ENCODE measurements at regions not wholly inside any gene's neighbourhood (a gene's known extent, or its start where the extent isn't known, plus 50 kb on each side); places are given as distances from the start of the nearest gene placed in this dataset.

- no peak for DNase-seq
Measured at GRCh38 chr5:73395256-73395655, 53.3 kb downstream of the FOXD1 start.

GRCh38 chr5:73394610-73395009 lies 54.0 kb downstream of the FOXD1 start:
- DNase-seq, result no peak

GRCh38 chr5:73393611-73394489 lies 54.7 kb downstream of the FOXD1 start:
- no peak for DNase-seq

- DNase-seq, result no peak
Measured at GRCh38 chr5:73392775-73393174, 55.8 kb downstream of the FOXD1 start.

- no peak for DNase-seq
Measured at GRCh38 chr5:73391441-73391881, 57.1 kb downstream of the FOXD1 start.

- DNase-seq, result no peak
Measured at GRCh38 chr5:73390972-73391371, 57.6 kb downstream of the FOXD1 start.

DNA sequence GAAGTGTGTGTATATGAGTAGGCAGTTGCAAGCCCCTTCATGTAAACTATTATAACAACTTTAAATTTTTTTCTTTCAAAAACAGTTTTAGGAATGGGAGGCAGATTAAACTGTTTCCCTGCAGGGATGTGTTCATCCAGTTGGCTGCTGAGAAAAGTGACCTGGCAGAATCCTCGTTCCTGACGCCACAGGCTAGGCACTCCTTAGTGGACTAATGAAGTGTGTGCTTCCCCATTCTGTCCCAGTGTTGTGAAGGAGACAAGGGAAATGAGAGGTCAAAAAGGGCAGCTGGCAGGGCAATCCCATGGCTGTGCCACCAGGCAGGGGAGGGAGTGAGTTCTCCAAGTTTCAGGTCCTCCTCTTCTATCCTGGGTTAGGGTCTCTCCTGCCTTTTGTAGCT lies 59.8 kb downstream of the FOXD1 start:
- DNase-seq, result peak; percentile 74

DNA sequence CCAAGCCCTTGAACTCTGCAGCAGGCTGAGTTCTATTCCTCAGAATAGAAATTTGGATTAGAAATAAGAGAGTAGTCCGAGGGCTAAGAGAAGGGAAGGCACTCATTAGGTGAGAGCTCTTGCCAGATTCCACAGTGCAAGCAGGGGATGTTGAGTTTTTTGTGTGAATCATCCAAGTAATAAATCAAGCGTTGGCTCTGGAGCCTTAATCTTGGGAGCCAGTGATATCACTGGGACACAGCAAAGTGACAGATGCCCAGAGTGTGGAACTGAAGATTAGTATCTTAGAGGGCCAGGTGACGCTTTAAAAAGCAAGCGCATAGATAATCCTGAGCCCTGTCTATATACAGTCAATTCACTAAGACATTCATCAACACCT lies 60.3 kb downstream of the FOXD1 start:
- DNase-seq, result peak; percentile 98

DNA sequence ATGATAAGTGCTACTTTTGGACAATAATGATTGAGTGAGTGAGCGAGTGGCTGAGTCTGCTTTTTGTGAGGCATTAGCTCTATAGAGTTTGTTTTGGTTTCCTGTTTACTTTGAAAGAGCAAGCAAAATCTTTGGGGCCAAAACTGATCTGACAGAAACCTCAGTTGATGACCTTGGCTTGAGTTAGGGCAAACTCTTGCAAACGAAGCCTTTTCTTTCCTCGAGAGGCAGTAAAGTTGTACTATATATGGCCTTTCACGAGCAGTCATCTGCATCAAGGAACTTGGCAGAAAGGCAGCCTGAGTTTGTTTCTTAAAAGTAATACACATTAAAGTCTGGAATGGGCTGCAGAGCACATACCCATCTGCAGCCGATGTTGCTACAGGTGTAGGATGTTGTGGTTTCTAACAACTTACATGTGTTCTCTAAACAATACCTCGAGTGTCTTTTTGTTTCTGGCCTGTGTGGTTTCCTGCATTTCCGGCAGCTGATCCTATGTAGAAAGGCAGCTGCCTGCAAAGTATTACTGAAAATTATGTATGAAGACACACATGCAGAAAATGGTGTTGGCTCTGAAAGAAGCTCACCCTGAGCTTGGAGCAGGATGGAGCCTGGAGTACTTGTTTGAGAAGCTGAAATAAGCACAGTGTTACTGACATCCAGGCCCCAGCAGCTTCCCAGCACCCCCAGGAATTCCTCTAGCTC lies 60.8 kb downstream of the FOXD1 start:
- no peak for DNase-seq

- DNase-seq, result no peak
Measured at GRCh38 chr5:73387149-73387591, 61.4 kb downstream of the FOXD1 start.

- no peak for DNase-seq
Measured at GRCh38 chr5:73384861-73385260, 63.7 kb downstream of the FOXD1 start.

GRCh38 chr5:73382401-73382740 lies 66.2 kb downstream of the FOXD1 start:
- DNase-seq, result no peak

DNA sequence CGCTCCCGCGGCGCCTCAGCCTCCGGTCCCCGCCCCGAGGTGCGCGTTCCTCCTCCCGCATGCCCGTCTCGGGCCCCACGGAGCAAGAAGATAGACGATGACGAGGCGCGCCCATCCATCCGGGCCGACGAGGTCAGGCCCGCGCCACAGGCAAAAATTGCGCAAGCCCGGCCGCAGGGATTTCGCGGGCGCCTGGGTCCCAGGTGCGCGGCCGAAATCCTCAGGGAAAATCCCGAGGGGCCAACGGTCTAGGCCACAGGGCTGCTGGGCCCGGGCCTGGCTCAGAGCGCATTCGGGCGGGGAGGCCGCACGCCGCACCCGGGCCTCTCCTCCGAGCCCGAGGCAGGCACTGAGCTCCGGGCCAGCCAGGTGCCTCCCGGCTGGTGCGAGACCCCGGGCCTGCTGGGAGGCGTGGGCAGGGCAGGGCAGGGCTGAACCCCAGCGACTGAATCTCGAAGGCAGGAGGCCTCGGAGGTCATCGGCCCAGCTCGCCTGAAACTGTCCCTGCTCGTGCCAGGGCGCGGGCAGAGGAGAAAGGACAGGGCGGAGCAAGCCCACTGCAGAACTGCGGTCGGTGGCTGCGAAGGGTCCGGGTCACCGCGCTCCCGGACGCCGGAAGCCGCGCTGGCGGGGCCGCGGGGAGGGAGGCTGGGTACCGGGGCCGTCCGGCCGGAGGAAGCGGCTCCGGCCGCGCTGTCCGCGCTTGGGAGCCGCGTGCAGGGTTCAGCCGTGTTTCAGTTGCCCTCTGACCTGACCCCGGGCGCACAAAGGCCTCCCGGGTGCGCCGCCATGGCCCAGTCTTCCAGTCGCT lies 66.8 kb downstream of the FOXD1 start:
- no peak for DNase-seq

DNA sequence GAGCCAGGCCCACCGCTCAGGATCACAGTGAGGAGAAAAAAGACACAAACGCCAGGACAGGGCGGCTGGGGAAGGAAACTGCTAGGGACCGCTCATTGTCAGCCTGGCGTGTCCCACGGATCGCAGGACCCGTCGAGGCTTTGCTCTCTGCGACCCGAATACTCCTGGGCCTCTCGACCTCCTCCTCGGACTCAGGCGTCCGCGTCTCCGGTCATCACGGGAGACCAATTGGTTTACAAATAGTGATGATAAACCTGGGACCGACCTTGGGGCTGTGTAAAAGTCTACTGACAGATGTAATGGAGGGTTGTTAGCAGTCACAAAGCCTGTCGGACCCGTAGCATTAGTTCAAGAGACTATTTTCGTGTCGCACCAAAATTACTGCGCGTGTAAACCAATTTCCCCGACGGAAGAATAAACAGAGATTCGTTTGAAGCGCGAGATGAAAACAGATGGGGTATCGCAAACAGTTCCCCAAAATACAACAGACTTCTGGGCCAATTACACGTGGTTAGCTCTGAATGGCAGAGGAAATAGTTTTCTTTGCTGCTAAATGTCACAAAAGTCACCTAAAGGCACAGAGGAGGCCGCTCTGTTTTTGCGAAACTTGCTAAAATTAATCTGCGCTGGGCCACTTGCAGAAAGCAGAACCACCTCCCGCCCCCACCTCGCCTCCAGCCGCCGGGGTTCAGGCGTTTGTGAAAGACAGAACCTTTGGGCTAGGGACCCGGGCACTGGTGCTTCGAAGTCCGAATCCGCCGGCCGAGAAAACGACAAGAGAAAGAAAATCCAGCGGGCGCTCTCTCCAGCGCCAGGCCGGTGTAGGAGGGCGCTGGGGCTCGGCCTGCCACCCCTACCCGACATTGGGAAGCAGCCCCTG lies 67.6 kb downstream of the FOXD1 start:
- DNase-seq, result no peak

DNA sequence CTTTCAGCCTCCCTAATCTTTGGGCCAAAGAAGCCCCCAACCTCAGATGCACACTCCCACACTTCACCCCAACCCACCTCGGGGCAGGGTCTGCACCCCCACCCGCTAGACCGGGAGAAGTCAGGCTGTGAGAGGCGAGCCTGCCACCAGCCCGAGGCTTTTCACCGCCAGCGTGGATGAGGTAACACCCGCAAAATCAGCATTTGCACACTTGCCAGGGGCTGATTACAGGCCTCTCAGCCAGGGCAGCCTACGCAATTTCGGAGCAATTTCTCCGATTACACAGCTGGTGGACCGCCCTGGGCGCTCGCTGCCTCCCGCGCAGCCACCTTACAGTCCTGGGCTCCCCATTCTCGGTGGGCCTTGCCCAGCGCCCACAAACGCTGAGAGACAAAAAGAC lies 68.5 kb downstream of the FOXD1 start:
- DNase-seq, result no peak

DNA sequence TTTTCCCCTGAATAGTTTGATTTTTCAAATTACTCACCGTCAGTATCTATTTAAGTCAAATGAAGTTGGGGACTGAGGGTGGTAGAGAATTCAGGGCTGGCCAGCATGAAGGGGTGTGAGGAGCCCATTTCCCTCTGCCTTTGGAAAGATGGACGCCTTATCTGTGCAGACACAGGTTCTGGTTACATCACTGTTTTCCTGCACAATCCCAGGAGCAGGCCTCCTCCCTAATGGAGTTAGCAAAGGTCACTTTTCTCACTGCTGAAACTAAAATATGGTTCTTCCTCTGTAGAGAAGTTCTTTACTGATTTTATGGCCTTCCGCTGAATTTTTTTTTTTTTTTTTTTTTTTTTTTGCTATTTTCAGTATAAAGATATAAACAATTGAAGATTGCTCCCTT lies 69.1 kb downstream of the FOXD1 start:
- no peak for DNase-seq

- DNase-seq, result no peak
Measured at GRCh38 chr5:73378765-73379164, 69.8 kb downstream of the FOXD1 start.

DNA sequence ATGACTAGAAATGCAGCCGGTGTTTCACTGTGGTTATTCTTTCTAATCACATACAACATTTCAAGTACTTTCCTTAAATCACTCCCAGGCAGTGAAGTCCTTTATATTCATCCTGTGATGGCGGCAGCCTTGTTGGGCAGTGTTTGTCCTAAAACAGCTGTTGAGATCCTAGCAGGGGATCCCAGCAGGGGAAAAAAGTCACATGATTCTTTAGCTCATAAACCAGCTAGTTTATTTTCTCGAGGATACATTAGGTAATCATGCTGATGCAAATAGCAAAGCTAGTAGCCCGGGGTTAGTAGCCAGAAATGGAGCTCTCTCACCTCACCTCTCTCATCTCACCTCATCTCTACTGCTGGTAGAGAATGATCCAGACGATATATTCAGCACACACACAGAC lies 70.5 kb downstream of the FOXD1 start:
- DNase-seq, result no peak

GRCh38 chr5:73376618-73377170 lies 71.9 kb downstream of the FOXD1 start:
- DNase-seq, result no peak

GRCh38 chr5:73375949-73376348 lies 72.6 kb downstream of the FOXD1 start:
- no peak for DNase-seq

DNA sequence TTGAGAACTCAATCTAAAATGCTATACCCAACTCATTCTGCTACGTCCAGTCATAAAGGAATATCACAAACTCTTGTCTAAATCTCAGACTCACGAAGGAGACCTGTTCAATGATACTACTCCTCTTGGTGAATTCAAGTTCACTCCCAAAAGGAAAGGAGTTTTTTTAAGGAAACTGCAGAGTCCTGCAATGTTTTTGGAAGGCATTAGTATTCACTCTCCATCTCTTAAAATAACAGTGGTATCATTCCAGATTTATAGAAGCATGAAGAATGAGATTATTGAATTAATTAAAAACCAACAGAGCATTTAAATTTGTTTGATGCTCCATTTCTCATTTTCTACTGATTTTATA lies 73.4 kb downstream of the FOXD1 start:
- DNase-seq, result no peak

DNA sequence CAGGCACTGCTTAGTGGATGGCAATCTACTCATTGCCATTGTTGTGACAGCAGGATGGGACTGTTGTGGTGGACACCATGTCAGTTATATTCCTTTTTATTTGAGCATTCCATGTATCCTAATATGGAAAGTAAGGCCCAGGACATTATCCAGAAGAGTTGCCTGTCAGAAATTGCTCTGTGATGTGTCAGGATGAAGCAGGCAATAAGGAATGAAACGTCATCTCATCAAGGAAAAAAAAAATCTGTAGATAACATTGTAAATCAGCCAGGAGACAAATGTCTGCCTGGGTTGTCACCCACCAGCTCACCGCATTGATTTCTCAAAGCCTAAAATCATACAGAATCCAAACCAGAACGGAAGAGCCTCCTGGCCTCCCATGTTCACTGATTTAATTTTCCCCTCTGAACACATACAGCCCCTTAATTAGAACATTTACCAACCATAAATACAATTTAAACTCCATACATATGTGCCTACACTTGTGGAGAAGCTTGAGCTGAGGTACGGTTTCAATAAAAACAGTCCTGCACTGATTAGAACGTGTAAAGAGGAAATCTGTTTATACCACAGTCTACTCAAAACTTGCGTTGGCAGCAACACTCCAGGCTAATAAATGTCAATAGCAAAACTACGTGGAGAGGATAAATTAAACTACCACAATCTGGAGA lies 73.9 kb downstream of the FOXD1 start:
- DNase-seq, result no peak
